ENCODE measurements at regions not wholly inside any gene's neighbourhood (a gene's known extent, or its start where the extent isn't known, plus 50 kb on each side); places are given as distances from the start of the nearest gene placed in this dataset.
"Not testable (repeated sequence)": the region's sequence is repeated elsewhere in the genome, so short reads cannot be mapped to it uniquely, and the experiment has no call there.

DNA sequence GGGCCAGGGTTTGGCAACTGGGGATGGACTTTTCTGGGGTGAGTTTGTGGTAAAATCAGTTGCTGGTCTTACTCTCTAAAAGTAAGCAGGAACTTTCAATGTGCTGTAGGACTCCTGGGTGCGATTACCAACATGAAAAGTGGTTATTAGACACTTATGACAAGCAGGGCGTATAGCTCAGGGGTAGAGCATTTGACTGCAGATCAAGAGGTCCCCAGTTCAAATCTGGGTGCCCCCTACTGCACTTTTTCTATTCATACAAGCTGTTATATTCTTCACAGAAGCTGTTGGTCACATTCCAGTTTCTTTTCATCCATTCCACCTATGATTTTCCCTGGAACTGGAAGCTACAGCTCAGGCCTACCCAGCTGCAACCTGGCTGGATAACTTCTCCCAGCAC is 100.2 kb upstream of the ZNF746 start:
- H3K27ac ChIP-seq (ENCODE audit: insufficient read depth in 1 of 2, low read depth in 1 of 2, low read length in 2 of 2, poor library complexity in 1 of 2, severe bottlenecking in 2 of 2); H3K4me3 ChIP-seq (ENCODE audit: control insufficient read depth in 1 of 7, extremely low read depth in 1 of 7, insufficient read depth in 4 of 7, low read depth in 2 of 7, low read length in 6 of 7); DNase-seq; H3K9me3 ChIP-seq (ENCODE audit: control extremely low read depth in 1 of 5, control insufficient read depth in 4 of 5, insufficient read depth in 2 of 5, low read depth in 1 of 5, low read length in 4 of 5); H3K27me3 ChIP-seq (replicated peaks in 2 of 5; ENCODE audit: control insufficient read depth in 4 of 5, insufficient read depth in 5 of 5, low read length in 4 of 5); POLR2A ChIA-PET: not testable (repeated sequence)
- CTCF ChIA-PET: interaction anchor here (1.6 to 2.0 kb wide), 3 partner anchors 13 to 288 kb away, joined by 4 to 8 read pairs (median 4); no protein-coding TSS in a partner anchor
- Histone ChIP-seq H3K4me1 (ENCODE audit: control extremely low read depth in 1 of 4, control insufficient read depth in 4 of 4, insufficient read depth in 4 of 4, low read length in 3 of 4) (peaks cover 10 to 32% (median 23%) of the 10 kb centered on the region in 4 experiments), H3K36me3 (ENCODE audit: control insufficient read depth in 4 of 4, insufficient read depth in 4 of 4, low read length in 3 of 4) (peaks cover 0 to 49% (median 28%) of the 10 kb centered on the region in 4 experiments)
- WGBS (ENCODE audit: insufficient coverage): 100% methylated on average over 2 of the region's 2 CpGs

DNA sequence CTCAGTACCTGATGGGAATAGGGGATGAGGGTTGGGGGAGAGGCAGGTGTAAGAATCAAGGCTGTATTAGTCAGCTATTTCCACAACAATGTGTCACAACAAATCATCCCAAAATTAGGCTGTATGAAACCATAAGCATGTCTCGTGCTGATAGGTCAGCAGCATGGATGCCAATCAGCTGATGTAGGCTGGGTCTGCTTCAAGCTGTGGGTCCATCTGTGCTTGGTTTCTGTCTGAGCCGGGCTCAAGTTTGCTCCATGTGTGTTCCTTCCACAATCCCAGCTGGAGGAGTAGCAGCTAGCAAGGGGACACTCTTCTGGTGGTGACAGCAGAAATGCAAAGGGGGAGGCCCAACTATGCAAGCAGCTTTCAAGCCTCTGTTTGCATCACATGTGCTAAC is 97.9 kb upstream of the ZNF746 start:
- H3K9me3 ChIP-seq (ENCODE audit: control extremely low read depth in 1 of 5, control insufficient read depth in 4 of 5, insufficient read depth in 2 of 5, low read depth in 1 of 5, low read length in 4 of 5): no peaks in the 10 kb centered on the region
- H3K27ac ChIP-seq (ENCODE audit: insufficient read depth in 1 of 2, low read depth in 1 of 2, low read length in 2 of 2, poor library complexity in 1 of 2, severe bottlenecking in 2 of 2): no peak overlapping the region
- H3K4me1 ChIP-seq (ENCODE audit: control extremely low read depth in 1 of 4, control insufficient read depth in 4 of 4, insufficient read depth in 4 of 4, low read length in 3 of 4): peaks cover 6 to 20% (median 15%) of the 10 kb centered on the region in 4 experiments
- no peak overlapping the region for H3K4me3 ChIP-seq (ENCODE audit: control insufficient read depth in 1 of 7, extremely low read depth in 1 of 7, insufficient read depth in 4 of 7, low read depth in 2 of 7, low read length in 6 of 7)
- DNase-seq: no peak
- POLR2A ChIA-PET: interaction anchor here (1.2 kb wide), 1 partner anchor 163 kb away, joined by 3 read pairs; no protein-coding TSS in a partner anchor
- CTCF ChIA-PET: interaction anchor here (0.9 to 1.0 kb wide), 2 partner anchors 11 to 104 kb away, joined by 3 read pairs; no protein-coding TSS in a partner anchor
- WGBS (ENCODE audit: insufficient coverage): 100% methylated on average over 2 of the region's 2 CpGs
- peaks cover 0 to 51% (median 26%) of the 10 kb centered on the region in 4 experiments for H3K36me3 ChIP-seq (ENCODE audit: control insufficient read depth in 4 of 4, insufficient read depth in 4 of 4, low read length in 3 of 4)
- H3K27me3 ChIP-seq (replicated peaks in 2 of 5; ENCODE audit: control insufficient read depth in 4 of 5, insufficient read depth in 5 of 5, low read length in 4 of 5): no peaks in the 10 kb centered on the region

DNA sequence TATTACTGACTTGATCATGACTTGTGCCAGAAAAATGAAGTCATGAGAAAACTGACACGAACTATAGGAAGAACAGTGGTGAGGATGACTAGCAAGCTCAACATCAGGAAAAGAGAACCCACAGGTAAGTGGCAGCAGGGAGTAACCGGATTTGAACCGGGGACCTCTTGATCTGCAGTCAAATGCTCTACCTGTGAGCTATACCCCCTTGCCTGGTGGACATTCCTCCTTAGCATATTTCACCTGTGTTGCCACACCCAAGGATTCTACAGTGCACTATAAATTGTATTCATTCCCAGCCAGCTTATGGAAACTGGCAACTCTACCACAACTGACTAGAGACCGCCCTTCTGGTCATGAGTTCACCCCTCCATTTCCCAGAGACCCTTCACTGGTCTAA is 97.5 kb upstream of the ZNF746 start:
- ChIA-PET POLR2A (interaction anchor here (1.2 kb wide), 1 partner anchor 162 kb away, joined by 3 read pairs; no protein-coding TSS in a partner anchor), CTCF (interaction anchor here (0.9 to 1.0 kb wide), 2 partner anchors 10 to 103 kb away, joined by 3 read pairs; no protein-coding TSS in a partner anchor)
- Histone ChIP-seq H3K4me3 (ENCODE audit: control insufficient read depth in 1 of 7, extremely low read depth in 1 of 7, insufficient read depth in 4 of 7, low read depth in 2 of 7, low read length in 6 of 7) (no peak overlapping the region), H3K36me3 (ENCODE audit: control insufficient read depth in 4 of 4, insufficient read depth in 4 of 4, low read length in 3 of 4) (peaks cover 0 to 54% (median 26%) of the 10 kb centered on the region in 4 experiments), H3K4me1 (ENCODE audit: control extremely low read depth in 1 of 4, control insufficient read depth in 4 of 4, insufficient read depth in 4 of 4, low read length in 3 of 4) (peaks cover 2 to 15% (median 12%) of the 10 kb centered on the region in 4 experiments), H3K9me3 (ENCODE audit: control extremely low read depth in 1 of 5, control insufficient read depth in 4 of 5, insufficient read depth in 2 of 5, low read depth in 1 of 5, low read length in 4 of 5) (no peaks in the 10 kb centered on the region), H3K27ac (ENCODE audit: insufficient read depth in 1 of 2, low read depth in 1 of 2, low read length in 2 of 2, poor library complexity in 1 of 2, severe bottlenecking in 2 of 2) (no peak overlapping the region), H3K27me3 (replicated peaks in 2 of 5; ENCODE audit: control insufficient read depth in 4 of 5, insufficient read depth in 5 of 5, low read length in 4 of 5) (no peaks in the 10 kb centered on the region)
- 97% methylated on average over 3 of the region's 4 CpGs for WGBS (ENCODE audit: insufficient coverage)
- no peak for DNase-seq

DNA sequence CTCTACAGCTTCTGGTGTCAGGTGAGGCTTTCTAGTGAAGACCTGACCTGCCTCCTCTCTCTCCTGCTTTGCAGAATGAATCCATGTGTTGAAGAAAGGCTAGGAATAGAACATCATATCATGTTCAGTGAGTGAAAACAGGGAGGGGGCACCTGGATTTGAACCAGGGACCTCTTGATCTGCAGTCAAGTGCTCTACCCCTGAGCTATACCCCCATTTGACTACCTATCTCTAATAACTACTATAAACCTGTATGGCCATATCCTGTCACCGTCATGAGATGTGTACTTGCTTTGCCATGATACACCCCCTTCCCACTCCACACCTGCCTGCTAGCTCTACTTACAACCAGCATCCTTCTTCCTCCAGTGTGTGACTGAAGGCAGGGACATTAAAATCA is 91.3 kb upstream of the ZNF746 start:
- DNase-seq: no peak
- ChIA-PET POLR2A (no interaction called here), CTCF (interaction anchor here (0.5 kb wide), 1 partner anchor 612 kb away, joined by 3 read pairs; no protein-coding TSS in a partner anchor)
- Histone ChIP-seq H3K27ac (ENCODE audit: insufficient read depth in 1 of 2, low read depth in 1 of 2, low read length in 2 of 2, poor library complexity in 1 of 2, severe bottlenecking in 2 of 2) (no peak overlapping the region), H3K36me3 (ENCODE audit: control insufficient read depth in 4 of 4, insufficient read depth in 4 of 4, low read length in 3 of 4) (peaks cover 19 to 79% (median 55%) of the 10 kb centered on the region in 4 experiments), H3K9me3 (ENCODE audit: control extremely low read depth in 1 of 5, control insufficient read depth in 4 of 5, insufficient read depth in 2 of 5, low read depth in 1 of 5, low read length in 4 of 5) (peaks cover 0 to 9% (median 6%) of the 10 kb centered on the region in 5 experiments), H3K4me1 (ENCODE audit: control extremely low read depth in 1 of 4, control insufficient read depth in 4 of 4, insufficient read depth in 4 of 4, low read length in 3 of 4) (no peaks in the 10 kb centered on the region), H3K27me3 (replicated peaks in 2 of 5; ENCODE audit: control insufficient read depth in 4 of 5, insufficient read depth in 5 of 5, low read length in 4 of 5) (no peaks in the 10 kb centered on the region), H3K4me3 (ENCODE audit: control insufficient read depth in 1 of 7, extremely low read depth in 1 of 7, insufficient read depth in 4 of 7, low read depth in 2 of 7, low read length in 6 of 7) (no peak overlapping the region)
- WGBS (ENCODE audit: insufficient coverage): 100% methylated on average over 1 of the region's 1 CpG

DNA sequence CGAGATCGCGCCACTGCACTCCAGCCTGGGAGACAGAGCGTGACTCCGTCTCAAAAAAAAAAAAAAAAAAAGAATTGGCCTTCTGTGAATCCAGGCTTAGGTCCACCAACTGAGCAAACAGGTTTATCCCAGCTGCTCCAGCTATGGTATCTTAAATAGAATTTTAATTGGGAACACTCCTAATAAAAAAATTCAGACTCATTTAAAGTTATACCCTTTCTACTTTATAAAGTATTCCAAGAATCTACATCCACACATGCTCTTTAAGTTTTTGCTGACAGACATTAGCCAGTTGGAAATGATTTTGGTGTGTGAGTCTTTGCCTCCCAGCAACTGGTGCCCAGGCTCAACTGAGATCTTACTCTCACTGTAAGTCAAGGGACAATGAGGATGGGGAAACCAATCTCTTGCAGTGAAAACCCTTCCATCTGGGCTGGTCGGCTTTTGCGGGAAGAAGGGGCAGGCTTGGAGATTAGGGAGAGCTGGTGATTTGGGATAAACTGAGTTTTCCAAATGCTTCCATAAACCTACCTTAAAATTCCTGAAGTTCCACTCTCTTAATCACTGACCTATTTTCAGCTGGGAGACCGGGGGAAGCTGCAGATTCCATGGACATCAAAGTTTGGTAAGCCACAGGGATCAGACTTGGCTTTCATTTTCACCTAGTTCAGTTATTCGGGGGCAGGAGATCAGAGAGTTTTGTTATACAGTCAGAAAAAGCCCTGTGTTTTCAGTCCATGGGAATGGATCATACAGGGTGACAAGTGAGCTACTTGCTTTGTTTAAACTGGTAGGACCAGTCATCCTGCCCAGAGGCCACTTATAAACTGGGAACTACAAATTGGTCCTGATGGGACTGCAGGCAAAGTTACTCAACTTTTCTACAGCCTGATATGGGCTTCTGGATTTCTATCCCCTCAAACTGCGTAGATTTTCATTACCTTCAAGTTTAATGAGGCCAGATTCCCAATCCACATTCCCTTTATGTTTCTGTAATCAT is 89.3 kb upstream of the ZNF746 start:
- ChIA-PET POLR2A (no interaction called here), CTCF (no interaction called here)
- WGBS (ENCODE audit: insufficient coverage): 94% methylated on average over 7 of the region's 10 CpGs
- H3K27ac ChIP-seq (ENCODE audit: insufficient read depth in 1 of 2, low read depth in 1 of 2, low read length in 2 of 2, poor library complexity in 1 of 2, severe bottlenecking in 2 of 2): no peak overlapping the region
- H3K4me3 ChIP-seq (ENCODE audit: control insufficient read depth in 1 of 7, extremely low read depth in 1 of 7, insufficient read depth in 4 of 7, low read depth in 2 of 7, low read length in 6 of 7): no peak overlapping the region
- H3K36me3 ChIP-seq (ENCODE audit: control insufficient read depth in 4 of 4, insufficient read depth in 4 of 4, low read length in 3 of 4): peaks cover 19 to 86% (median 60%) of the 10 kb centered on the region in 4 experiments
- H3K9me3 ChIP-seq (ENCODE audit: control extremely low read depth in 1 of 5, control insufficient read depth in 4 of 5, insufficient read depth in 2 of 5, low read depth in 1 of 5, low read length in 4 of 5): peaks cover 1 to 18% (median 10%) of the 10 kb centered on the region in 5 experiments
- no peak for DNase-seq
- no peaks in the 10 kb centered on the region for H3K27me3 ChIP-seq (replicated peaks in 2 of 5; ENCODE audit: control insufficient read depth in 4 of 5, insufficient read depth in 5 of 5, low read length in 4 of 5)
- H3K4me1 ChIP-seq (ENCODE audit: control extremely low read depth in 1 of 4, control insufficient read depth in 4 of 4, insufficient read depth in 4 of 4, low read length in 3 of 4): no peaks in the 10 kb centered on the region

DNA sequence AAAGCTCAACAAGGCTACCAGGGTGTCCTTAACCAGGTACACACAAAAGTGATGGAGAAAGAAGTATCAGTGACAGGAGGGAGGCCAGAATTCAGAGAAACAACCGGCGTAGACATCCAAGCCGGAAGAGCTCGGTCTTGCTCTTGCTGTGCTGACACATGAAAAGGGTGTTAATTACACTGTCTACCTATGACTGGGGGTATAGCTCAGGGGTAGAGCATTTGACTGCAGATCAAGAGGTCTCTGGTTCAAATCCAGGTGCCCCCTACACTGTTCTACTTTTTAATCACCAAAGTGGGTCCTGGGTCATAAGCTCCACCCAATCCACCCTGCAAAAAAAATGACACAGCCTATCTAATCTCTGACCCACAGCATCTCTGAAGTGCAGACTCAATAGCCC is 86.9 kb upstream of the ZNF746 start:
- H3K4me3 ChIP-seq (ENCODE audit: control insufficient read depth in 1 of 7, extremely low read depth in 1 of 7, insufficient read depth in 4 of 7, low read depth in 2 of 7, low read length in 6 of 7): no peak overlapping the region
- POLR2A ChIA-PET: interaction anchor here (0.7 kb wide), 1 partner anchor 1977 kb away, joined by 3 read pairs; no protein-coding TSS in a partner anchor
- H3K27ac ChIP-seq (ENCODE audit: insufficient read depth in 1 of 2, low read depth in 1 of 2, low read length in 2 of 2, poor library complexity in 1 of 2, severe bottlenecking in 2 of 2): no peak overlapping the region
- CTCF ChIA-PET: interaction anchor here (1.0 to 1.1 kb wide), 3 partner anchors 10 to 389 kb away, joined by 3 to 4 read pairs (median 3); partner anchors contain the start of gene ZNF282
- WGBS (ENCODE audit: insufficient coverage): 98% methylated on average over 4 of the region's 4 CpGs
- no peaks in the 10 kb centered on the region for H3K4me1 ChIP-seq (ENCODE audit: control extremely low read depth in 1 of 4, control insufficient read depth in 4 of 4, insufficient read depth in 4 of 4, low read length in 3 of 4)
- H3K36me3 ChIP-seq (ENCODE audit: control insufficient read depth in 4 of 4, insufficient read depth in 4 of 4, low read length in 3 of 4): peaks cover 23 to 89% (median 66%) of the 10 kb centered on the region in 4 experiments
- H3K9me3 ChIP-seq (ENCODE audit: control extremely low read depth in 1 of 5, control insufficient read depth in 4 of 5, insufficient read depth in 2 of 5, low read depth in 1 of 5, low read length in 4 of 5): peaks cover 3 to 34% (median 22%) of the 10 kb centered on the region in 5 experiments
- DNase-seq: no peak
- no peaks in the 10 kb centered on the region for H3K27me3 ChIP-seq (replicated peaks in 2 of 5; ENCODE audit: control insufficient read depth in 4 of 5, insufficient read depth in 5 of 5, low read length in 4 of 5)
